Activated CD8-positive, alpha-beta memory T cell treated with anti-CD3 and anti-CD28 coated beads for 1 hour (primary cell): ENCODE measurements at regions not wholly inside any gene's neighbourhood (a gene's known extent, or its start where the extent isn't known, plus 50 kb on each side); places are given as distances from the start of the nearest gene placed in this dataset.
A peak's percentile ranks its signal among the peaks of the same experiment; 100 is the strongest.

Source experiments
- DNase-seq, 2 donors: peaks; one replicate each; pipeline ENCODE4 v3.0.0-alpha.2; 2020; ENCODE audit warnings: low read depth in 1 of 2; ENCODE audit errors: extremely low read depth in 1 of 2

DNA sequence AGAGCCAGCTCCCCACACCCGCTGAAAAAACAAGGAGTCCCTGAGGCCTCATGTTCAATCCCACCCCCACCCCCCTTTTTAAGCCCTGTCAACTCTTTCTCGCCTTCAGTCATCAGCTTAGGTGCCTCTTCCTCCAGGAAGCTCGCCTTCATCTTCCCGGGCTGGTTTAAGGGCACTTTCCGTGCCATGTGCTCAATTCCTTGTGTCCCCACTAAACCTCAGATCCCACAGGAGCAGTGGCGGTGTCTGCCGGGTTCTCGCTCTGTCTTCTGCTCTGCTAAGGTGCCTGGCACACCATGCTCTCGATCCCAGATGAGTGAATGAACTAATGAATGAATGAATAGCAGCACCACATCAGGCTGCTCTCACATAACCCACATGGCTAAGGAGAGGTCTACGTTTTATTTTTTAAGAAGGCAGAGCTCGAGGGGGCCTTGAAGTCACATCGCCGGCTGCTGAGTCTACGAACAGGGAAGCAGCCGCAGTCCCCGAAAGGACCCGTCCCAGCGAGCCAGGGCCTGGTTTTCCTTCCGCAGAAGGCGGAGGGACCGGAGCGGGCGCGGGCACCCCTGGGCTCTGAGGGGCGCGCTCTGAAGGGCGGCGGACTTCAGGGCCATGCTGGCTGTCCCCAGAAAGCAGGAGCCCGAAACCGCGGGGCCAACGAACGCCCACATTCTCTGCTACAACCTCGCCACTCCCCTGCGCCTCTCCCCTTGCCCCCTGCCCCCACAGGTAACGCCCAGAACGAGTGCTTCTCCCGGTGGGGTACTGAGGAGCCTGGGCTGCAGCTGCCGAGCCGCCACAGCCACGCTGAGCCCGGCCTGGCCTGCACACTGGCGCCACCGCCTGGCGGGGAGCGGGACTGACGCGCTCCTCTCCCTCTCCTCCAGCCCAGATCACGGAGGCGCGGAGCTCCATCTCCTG, 73.4 kb upstream of the KCNMA1 start:
- DNase-seq: peak; percentile 23 to 55

GRCh38 chr10:77710081-77710551, 72.5 kb upstream of the KCNMA1 start:
- no peak for DNase-seq

GRCh38 chr10:77707570-77707969, 70.0 kb upstream of the KCNMA1 start:
- DNase-seq: no peak

GRCh38 chr10:77702166-77702565, 64.6 kb upstream of the KCNMA1 start:
- DNase-seq: no peak

GRCh38 chr10:77700086-77700485, 62.5 kb upstream of the KCNMA1 start:
- DNase-seq: no peak

GRCh38 chr10:77699080-77699645, 61.6 kb upstream of the KCNMA1 start:
- no peak for DNase-seq

GRCh38 chr10:77698267-77698931, 60.8 kb upstream of the KCNMA1 start:
- DNase-seq: no peak

GRCh38 chr10:77696584-77696983, 59.0 kb upstream of the KCNMA1 start:
- DNase-seq: no peak

- DNase-seq: no peak
Observed at GRCh38 chr10:77695186-77695585, 57.6 kb upstream of the KCNMA1 start.

GRCh38 chr10:77692782-77693181, 55.2 kb upstream of the KCNMA1 start:
- no peak for DNase-seq

GRCh38 chr10:77689339-77689738, 51.7 kb upstream of the KCNMA1 start:
- no peak for DNase-seq

- DNase-seq: no peak
Observed at GRCh38 chr10:77687621-77688020, 50.0 kb upstream of the KCNMA1 start.
